SK-N-SH treated with all-trans-retinoic acid at 6 μM for 48 hours (cell line): ENCODE measurements at regions not wholly inside any gene's neighbourhood (a gene's known extent, or its start where the extent isn't known, plus 50 kb on each side); places are given as distances from the start of the nearest gene placed in this dataset.

Experiments used
- ATAC-seq: fragments of 200-7000 bp; cut with Tn5 transposase; 3 replicates; pipeline ENCODE4 v1.9.1; 2020; ENCODE audit warnings: mild to moderate bottlenecking, moderate library complexity
- ARNTL ChIP-seq: fragments of 450-650 bp; formaldehyde crosslinking; IDR thresholded peaks from 2 replicates; pipeline ENCODE4 v1.5.0; 2020; ENCODE audit warnings: low read depth, mild to moderate bottlenecking, moderate library complexity, borderline replicate concordance
- BACH2 ChIP-seq: fragments of 250-450 bp; sonication (Bioruptor Pico); IDR thresholded peaks from 2 replicates; pipeline ENCODE4 v1.9.0; 2021; ENCODE audit warnings: mild to moderate bottlenecking, borderline replicate concordance
- CSDC2 ChIP-seq: fragments of 250-450 bp; sonication (Bioruptor Pico); IDR thresholded peaks from 2 replicates; pipeline ENCODE4 v1.5.0; 2020; ENCODE audit warnings: mild to moderate bottlenecking, moderate library complexity
- ESRRG ChIP-seq: fragments of 250-450 bp; sonication (Bioruptor Pico); IDR thresholded peaks from 2 replicates; pipeline ENCODE4 v1.6.1; 2021; ENCODE audit warnings: mild to moderate bottlenecking
- ISL1 ChIP-seq: fragments of 250-450 bp; sonication (Bioruptor Pico); IDR thresholded peaks from 2 replicates; pipeline ENCODE4 v2.1.2; 2022; ENCODE audit warnings: mild to moderate bottlenecking, moderate library complexity
- OSR1 ChIP-seq: fragments of 250-450 bp; sonication (Bioruptor Pico); IDR thresholded peaks from 2 replicates; pipeline ENCODE4 v1.8.0; 2022; ENCODE audit warnings: moderate library complexity, mild to moderate bottlenecking, inconsistent platforms
- PPARA ChIP-seq: fragments of 250-450 bp; sonication (Bioruptor Pico); IDR thresholded peaks from 2 replicates; pipeline ENCODE4 v1.5.0; 2020; ENCODE audit warnings: mild to moderate bottlenecking, borderline replicate concordance
- RARB ChIP-seq: fragments of 250-450 bp; sonication (Bioruptor Pico); IDR thresholded peaks from 2 replicates; pipeline ENCODE4 v1.8.0; 2021; ENCODE audit warnings: mild to moderate bottlenecking, moderate library complexity
- SNAI2 ChIP-seq: fragments of 250-450 bp; sonication (Bioruptor Pico); IDR thresholded peaks from 2 replicates; pipeline ENCODE4 v1.5.0; 2020; ENCODE audit warnings: mild to moderate bottlenecking, moderate library complexity
- TCF4 ChIP-seq: fragments of 250-450 bp; sonication (Bioruptor Pico); IDR thresholded peaks from 2 replicates; pipeline ENCODE4 v1.8.0; 2021; ENCODE audit warnings: mild to moderate bottlenecking, moderate library complexity, borderline replicate concordance
- TOX ChIP-seq: fragments of 250-450 bp; sonication (Bioruptor Pico); IDR thresholded peaks from 2 replicates; pipeline ENCODE4 v1.8.0; 2021; ENCODE audit warnings: mild to moderate bottlenecking, moderate library complexity, borderline replicate concordance
- ZC3H10 ChIP-seq: fragments of 250-450 bp; sonication (Bioruptor Pico); IDR thresholded peaks from 2 replicates; pipeline ENCODE4 v1.5.1; 2021; ENCODE audit warnings: mild to moderate bottlenecking, moderate library complexity
- ZFP3 ChIP-seq: fragments of 250-450 bp; sonication (Bioruptor Pico); IDR thresholded peaks from 2 replicates; pipeline ENCODE4 v1.5.0; 2020; ENCODE audit warnings: mild to moderate bottlenecking, moderate library complexity
- ZFP30 ChIP-seq: fragments of 450-650 bp; formaldehyde crosslinking; IDR thresholded peaks from 2 replicates; pipeline ENCODE4 v1.5.0; 2022; ENCODE audit warnings: mild to moderate bottlenecking, moderate library complexity
- ZNF565 ChIP-seq: fragments of 450-650 bp; formaldehyde crosslinking; conservative IDR thresholded peaks from 2 replicates; pipeline ENCODE4 v1.5.0; 2020; ENCODE audit warnings: low read depth, mild to moderate bottlenecking, moderate library complexity
- ZNF70 ChIP-seq: fragments of 450-650 bp; formaldehyde crosslinking; IDR thresholded peaks from 2 replicates; pipeline ENCODE4 v1.5.0; 2020; ENCODE audit warnings: mild to moderate bottlenecking, moderate library complexity
- ZNF8 ChIP-seq: fragments of 450-650 bp; formaldehyde crosslinking; IDR thresholded peaks from 2 replicates; pipeline ENCODE4 v1.5.0; 2020; ENCODE audit warnings: mild to moderate bottlenecking, moderate library complexity
- TF ChIP-seq, protein P1 (sequence below): fragments of 250-450 bp; sonication (Bioruptor Pico); IDR thresholded peaks from 2 replicates; pipeline ENCODE4 v1.8.0; 2020; ENCODE audit warnings: mild to moderate bottlenecking, moderate library complexity, borderline replicate concordance
- TF ChIP-seq, protein P2 (sequence below): fragments of 250-450 bp; sonication (Bioruptor Pico); IDR thresholded peaks from 2 replicates; pipeline ENCODE4 v1.5.1; 2021; ENCODE audit warnings: mild to moderate bottlenecking, moderate library complexity
- TF ChIP-seq, protein P3 (sequence below): fragments of 250-450 bp; sonication (Bioruptor Pico); IDR thresholded peaks from 2 replicates; pipeline ENCODE4 v1.8.0; 2021; ENCODE audit warnings: low read depth, mild to moderate bottlenecking, moderate library complexity, borderline replicate concordance
- TF ChIP-seq, protein P4 (sequence below): fragments of 250-450 bp; sonication (Bioruptor Pico); IDR thresholded peaks from 2 replicates; pipeline ENCODE4 v1.5.1; 2020; ENCODE audit warnings: low read depth, mild to moderate bottlenecking, moderate library complexity
- TF ChIP-seq, protein P5 (sequence below): fragments of 250-450 bp; sonication (Bioruptor Pico); IDR thresholded peaks from 2 replicates; pipeline ENCODE4 v1.5.0; 2020; ENCODE audit warnings: mild to moderate bottlenecking, moderate library complexity

DNA sequence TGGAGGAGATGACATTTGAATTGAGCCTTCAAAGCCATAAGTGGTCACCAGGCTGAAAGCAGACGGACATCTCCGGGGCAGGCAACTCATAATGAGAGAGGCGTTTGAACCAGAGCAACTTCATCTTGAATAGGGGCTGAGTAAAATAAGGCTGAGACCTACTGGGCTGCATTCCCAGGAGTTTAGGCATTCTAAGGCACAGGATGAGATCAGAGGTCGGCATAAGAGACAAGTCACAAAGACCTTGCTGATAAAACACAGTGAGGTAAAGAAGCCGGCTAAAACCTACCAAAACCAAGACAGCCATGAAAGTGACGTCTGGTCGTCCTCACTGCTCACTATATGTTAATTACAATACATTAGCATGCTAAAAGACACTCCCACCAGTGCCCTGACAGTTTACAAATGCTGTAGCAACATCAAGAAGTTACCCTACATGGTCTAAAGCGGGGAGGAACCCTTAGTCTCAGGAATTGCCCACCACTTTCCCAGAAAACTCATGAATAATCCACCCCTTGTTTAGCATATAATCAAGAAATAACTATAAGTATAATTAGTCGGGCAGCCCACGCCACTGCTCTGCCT, 194.7 kb upstream of the SOX4 start:
- TF ChIP-seq CSDC2 (CRISPR knock-in tag) (no peak), ZNF70 (no peak), ZNF8 (CRISPR knock-in tag) (no peak)
- ATAC-seq = no peak

DNA sequence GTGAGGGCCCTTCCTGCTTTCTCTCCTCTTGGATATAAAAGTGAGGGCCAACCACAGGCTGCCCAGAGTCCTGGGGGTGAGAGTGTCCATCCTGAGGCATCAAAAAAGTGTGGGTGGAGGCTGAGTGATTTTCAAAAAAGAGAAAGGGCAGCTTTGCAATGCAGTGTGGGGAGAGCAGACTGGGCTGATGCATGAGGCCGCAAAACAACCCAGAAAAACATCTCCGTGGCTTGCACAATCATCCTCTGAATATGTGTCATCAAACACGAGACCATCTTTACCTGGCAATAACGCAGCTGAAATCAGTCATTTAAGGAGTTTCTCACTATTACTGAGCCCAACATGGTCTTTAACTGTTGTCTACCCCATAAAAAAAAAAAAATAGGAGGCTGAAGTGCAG, 191.2 kb upstream of the SOX4 start:
- no peak for ATAC-seq
- TF ChIP-seq, protein P1, sequence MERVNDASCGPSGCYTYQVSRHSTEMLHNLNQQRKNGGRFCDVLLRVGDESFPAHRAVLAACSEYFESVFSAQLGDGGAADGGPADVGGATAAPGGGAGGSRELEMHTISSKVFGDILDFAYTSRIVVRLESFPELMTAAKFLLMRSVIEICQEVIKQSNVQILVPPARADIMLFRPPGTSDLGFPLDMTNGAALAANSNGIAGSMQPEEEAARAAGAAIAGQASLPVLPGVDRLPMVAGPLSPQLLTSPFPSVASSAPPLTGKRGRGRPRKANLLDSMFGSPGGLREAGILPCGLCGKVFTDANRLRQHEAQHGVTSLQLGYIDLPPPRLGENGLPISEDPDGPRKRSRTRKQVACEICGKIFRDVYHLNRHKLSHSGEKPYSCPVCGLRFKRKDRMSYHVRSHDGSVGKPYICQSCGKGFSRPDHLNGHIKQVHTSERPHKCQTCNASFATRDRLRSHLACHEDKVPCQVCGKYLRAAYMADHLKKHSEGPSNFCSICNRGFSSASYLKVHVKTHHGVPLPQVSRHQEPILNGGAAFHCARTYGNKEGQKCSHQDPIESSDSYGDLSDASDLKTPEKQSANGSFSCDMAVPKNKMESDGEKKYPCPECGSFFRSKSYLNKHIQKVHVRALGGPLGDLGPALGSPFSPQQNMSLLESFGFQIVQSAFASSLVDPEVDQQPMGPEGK (CRISPR knock-in tag) = no peak
- TF ChIP-seq TCF4 = no peak
- TF ChIP-seq ZFP3 (CRISPR knock-in tag) = no peak
- no peak for TF ChIP-seq ZNF8 (CRISPR knock-in tag)
- no peak for TF ChIP-seq ISL1 (CRISPR knock-in tag)
- no peak for TF ChIP-seq CSDC2 (CRISPR knock-in tag)
- no peak for TF ChIP-seq BACH2
- no peak for TF ChIP-seq PPARA
- no peak for TF ChIP-seq TOX (CRISPR knock-in tag)
- no peak for TF ChIP-seq ARNTL
- TF ChIP-seq, protein P2, sequence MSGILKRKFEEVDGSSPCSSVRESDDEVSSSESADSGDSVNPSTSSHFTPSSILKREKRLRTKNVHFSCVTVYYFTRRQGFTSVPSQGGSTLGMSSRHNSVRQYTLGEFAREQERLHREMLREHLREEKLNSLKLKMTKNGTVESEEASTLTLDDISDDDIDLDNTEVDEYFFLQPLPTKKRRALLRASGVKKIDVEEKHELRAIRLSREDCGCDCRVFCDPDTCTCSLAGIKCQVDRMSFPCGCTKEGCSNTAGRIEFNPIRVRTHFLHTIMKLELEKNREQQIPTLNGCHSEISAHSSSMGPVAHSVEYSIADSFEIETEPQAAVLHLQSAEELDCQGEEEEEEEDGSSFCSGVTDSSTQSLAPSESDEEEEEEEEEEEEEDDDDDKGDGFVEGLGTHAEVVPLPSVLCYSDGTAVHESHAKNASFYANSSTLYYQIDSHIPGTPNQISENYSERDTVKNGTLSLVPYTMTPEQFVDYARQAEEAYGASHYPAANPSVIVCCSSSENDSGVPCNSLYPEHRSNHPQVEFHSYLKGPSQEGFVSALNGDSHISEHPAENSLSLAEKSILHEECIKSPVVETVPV (CRISPR knock-in tag) = no peak
- TF ChIP-seq, protein P3, sequence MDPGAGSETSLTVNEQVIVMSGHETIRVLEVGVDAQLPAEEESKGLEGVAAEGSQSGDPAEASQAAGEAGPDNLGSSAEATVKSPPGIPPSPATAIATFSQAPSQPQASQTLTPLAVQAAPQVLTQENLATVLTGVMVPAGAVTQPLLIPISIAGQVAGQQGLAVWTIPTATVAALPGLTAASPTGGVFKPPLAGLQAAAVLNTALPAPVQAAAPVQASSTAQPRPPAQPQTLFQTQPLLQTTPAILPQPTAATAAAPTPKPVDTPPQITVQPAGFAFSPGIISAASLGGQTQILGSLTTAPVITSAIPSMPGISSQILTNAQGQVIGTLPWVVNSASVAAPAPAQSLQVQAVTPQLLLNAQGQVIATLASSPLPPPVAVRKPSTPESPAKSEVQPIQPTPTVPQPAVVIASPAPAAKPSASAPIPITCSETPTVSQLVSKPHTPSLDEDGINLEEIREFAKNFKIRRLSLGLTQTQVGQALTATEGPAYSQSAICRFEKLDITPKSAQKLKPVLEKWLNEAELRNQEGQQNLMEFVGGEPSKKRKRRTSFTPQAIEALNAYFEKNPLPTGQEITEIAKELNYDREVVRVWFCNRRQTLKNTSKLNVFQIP (CRISPR knock-in tag) = no peak
- TF ChIP-seq RARB (CRISPR knock-in tag) = no peak
- TF ChIP-seq ZFP30 (CRISPR knock-in tag) = no peak

DNA sequence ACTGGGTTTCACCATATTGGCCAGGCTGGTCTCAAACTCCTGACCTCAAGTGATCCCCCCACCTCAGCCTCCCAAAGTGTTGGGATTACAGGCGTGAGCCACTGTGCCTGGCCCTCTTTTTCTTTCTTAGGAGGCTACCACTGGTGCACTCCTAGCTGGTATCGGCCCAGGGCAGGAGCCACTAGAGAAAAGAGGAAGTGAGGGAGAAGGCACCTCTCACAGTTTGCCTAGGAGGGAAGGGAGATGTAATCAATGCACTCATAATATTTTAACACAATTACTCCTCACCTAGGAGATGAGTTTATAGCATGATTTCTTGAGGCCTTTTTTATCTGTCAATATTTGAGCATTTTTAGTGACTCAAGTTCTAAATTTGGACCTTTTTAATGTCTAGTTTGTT, 189.0 kb upstream of the SOX4 start:
- no peak for ATAC-seq
- TF ChIP-seq, protein P2 (CRISPR knock-in tag) = no peak
- TF ChIP-seq, protein P4, sequence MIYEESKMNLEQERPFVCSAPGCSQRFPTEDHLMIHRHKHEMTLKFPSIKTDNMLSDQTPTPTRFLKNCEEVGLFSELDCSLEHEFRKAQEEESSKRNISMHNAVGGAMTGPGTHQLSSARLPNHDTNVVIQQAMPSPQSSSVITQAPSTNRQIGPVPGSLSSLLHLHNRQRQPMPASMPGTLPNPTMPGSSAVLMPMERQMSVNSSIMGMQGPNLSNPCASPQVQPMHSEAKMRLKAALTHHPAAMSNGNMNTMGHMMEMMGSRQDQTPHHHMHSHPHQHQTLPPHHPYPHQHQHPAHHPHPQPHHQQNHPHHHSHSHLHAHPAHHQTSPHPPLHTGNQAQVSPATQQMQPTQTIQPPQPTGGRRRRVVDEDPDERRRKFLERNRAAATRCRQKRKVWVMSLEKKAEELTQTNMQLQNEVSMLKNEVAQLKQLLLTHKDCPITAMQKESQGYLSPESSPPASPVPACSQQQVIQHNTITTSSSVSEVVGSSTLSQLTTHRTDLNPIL = no peak
- TF ChIP-seq, protein P5, sequence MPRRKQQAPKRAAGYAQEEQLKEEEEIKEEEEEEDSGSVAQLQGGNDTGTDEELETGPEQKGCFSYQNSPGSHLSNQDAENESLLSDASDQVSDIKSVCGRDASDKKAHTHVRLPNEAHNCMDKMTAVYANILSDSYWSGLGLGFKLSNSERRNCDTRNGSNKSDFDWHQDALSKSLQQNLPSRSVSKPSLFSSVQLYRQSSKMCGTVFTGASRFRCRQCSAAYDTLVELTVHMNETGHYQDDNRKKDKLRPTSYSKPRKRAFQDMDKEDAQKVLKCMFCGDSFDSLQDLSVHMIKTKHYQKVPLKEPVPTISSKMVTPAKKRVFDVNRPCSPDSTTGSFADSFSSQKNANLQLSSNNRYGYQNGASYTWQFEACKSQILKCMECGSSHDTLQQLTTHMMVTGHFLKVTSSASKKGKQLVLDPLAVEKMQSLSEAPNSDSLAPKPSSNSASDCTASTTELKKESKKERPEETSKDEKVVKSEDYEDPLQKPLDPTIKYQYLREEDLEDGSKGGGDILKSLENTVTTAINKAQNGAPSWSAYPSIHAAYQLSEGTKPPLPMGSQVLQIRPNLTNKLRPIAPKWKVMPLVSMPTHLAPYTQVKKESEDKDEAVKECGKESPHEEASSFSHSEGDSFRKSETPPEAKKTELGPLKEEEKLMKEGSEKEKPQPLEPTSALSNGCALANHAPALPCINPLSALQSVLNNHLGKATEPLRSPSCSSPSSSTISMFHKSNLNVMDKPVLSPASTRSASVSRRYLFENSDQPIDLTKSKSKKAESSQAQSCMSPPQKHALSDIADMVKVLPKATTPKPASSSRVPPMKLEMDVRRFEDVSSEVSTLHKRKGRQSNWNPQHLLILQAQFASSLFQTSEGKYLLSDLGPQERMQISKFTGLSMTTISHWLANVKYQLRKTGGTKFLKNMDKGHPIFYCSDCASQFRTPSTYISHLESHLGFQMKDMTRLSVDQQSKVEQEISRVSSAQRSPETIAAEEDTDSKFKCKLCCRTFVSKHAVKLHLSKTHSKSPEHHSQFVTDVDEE (CRISPR knock-in tag) = no peak
- no peak for TF ChIP-seq ARNTL
- no peak for TF ChIP-seq ZC3H10 (CRISPR knock-in tag)
- no peak for TF ChIP-seq TCF4
- TF ChIP-seq ISL1 (CRISPR knock-in tag) = no peak
- no peak for TF ChIP-seq ESRRG (CRISPR knock-in tag)
- TF ChIP-seq RARB (CRISPR knock-in tag) = no peak
- TF ChIP-seq ZFP30 (CRISPR knock-in tag) = no peak
- no peak for TF ChIP-seq SNAI2
- no peak for TF ChIP-seq OSR1 (CRISPR knock-in tag)
- TF ChIP-seq ZNF70 = no peak
- TF ChIP-seq ZNF8 (CRISPR knock-in tag) = no peak
- TF ChIP-seq ZNF565 (CRISPR knock-in tag) = no peak
